DMS79 (cell line): ENCODE measurements at regions not wholly inside any gene's neighbourhood (a gene's known extent, or its start where the extent isn't known, plus 50 kb on each side); places are given as distances from the start of the nearest gene placed in this dataset.
"Not testable (repeated sequence)": the region's sequence is repeated elsewhere in the genome, so short reads cannot be mapped to it uniquely, and the experiment has no call there.

Experiments
- DNase-seq: peaks from one replicate; lab custom pipeline; 2025; lab: John Stamatoyannopoulos, UW

GRCh38 chr4:12173496-12173895 is 744.8 kb upstream of the HS3ST1 start:
- DNase-seq, result no peak

- DNase-seq, result no peak
Observed at GRCh38 chr4:12172198-12172973, 743.7 kb upstream of the HS3ST1 start.

- DNase-seq, result no peak
Observed at GRCh38 chr4:12170308-12170707, 741.6 kb upstream of the HS3ST1 start.

- DNase-seq, result no peak
Observed at GRCh38 chr4:12165616-12166015, 736.9 kb upstream of the HS3ST1 start.

- DNase-seq, result no peak
Observed at GRCh38 chr4:12146339-12146738, 717.6 kb upstream of the HS3ST1 start.

- no peak for DNase-seq
Observed at GRCh38 chr4:12145768-12146167, 717.1 kb upstream of the HS3ST1 start.

- DNase-seq, result no peak
Observed at GRCh38 chr4:12145106-12145505, 716.4 kb upstream of the HS3ST1 start.

- no peak for DNase-seq
Observed at GRCh38 chr4:12144051-12144450, 715.4 kb upstream of the HS3ST1 start.

- DNase-seq, result no peak
Observed at GRCh38 chr4:12140864-12141263, 712.2 kb upstream of the HS3ST1 start.

- no peak for DNase-seq
Observed at GRCh38 chr4:12139296-12139695, 710.6 kb upstream of the HS3ST1 start.

GRCh38 chr4:12138488-12138887 is 709.8 kb upstream of the HS3ST1 start:
- no peak for DNase-seq

- no peak for DNase-seq
Observed at GRCh38 chr4:12137575-12137974, 708.9 kb upstream of the HS3ST1 start.

- DNase-seq, result no peak
Observed at GRCh38 chr4:12126474-12126873, 697.8 kb upstream of the HS3ST1 start.

GRCh38 chr4:12124138-12124537 is 695.4 kb upstream of the HS3ST1 start:
- no peak for DNase-seq

- DNase-seq, result no peak
Observed at GRCh38 chr4:12123707-12124106, 695.0 kb upstream of the HS3ST1 start.

- no peak for DNase-seq
Observed at GRCh38 chr4:12122316-12122715, 693.6 kb upstream of the HS3ST1 start.

GRCh38 chr4:12120968-12121367 is 692.3 kb upstream of the HS3ST1 start:
- DNase-seq, result no peak

- DNase-seq, result no peak
Observed at GRCh38 chr4:12118651-12119213, 690.0 kb upstream of the HS3ST1 start.

GRCh38 chr4:12116009-12116552 is 687.4 kb upstream of the HS3ST1 start:
- no peak for DNase-seq

- DNase-seq, result no peak
Observed at GRCh38 chr4:12110627-12111026, 681.9 kb upstream of the HS3ST1 start.

- not testable (repeated sequence) for DNase-seq
Observed at GRCh38 chr4:12109056-12109455, 680.4 kb upstream of the HS3ST1 start.

- DNase-seq, result no peak
Observed at GRCh38 chr4:12105519-12105918, 676.8 kb upstream of the HS3ST1 start.

GRCh38 chr4:12089920-12090319 is 661.2 kb upstream of the HS3ST1 start:
- not testable (repeated sequence) for DNase-seq

GRCh38 chr4:12084690-12085089 is 656.0 kb upstream of the HS3ST1 start:
- no peak for DNase-seq
